SH-SY5Y (cell line): ENCODE measurements at regions not wholly inside any gene's neighbourhood (a gene's known extent, or its start where the extent isn't known, plus 50 kb on each side); places are given as distances from the start of the nearest gene placed in this dataset.

ENCODE experiments used
- GATA2 ChIP-seq: IDR thresholded peaks from 2 replicates; pipeline ENCODE4 v1.6.1; 2011; ENCODE audit warnings: mild to moderate bottlenecking, low read depth, low read length
- GATA3 ChIP-seq: IDR thresholded peaks from 2 replicates; pipeline ENCODE4 v1.6.1; 2011; ENCODE audit warnings: low read depth, mild to moderate bottlenecking, low read length, moderate library complexity

- TF ChIP-seq GATA3 (no peak), GATA2 (no peak)
Measured at GRCh38 chr2:223000872-223001796, 50.9 kb upstream of the KCNE4 start.
